Retinal pigment epithelial cell (primary cell): ENCODE measurements at regions not wholly inside any gene's neighbourhood (a gene's known extent, or its start where the extent isn't known, plus 50 kb on each side); places are given as distances from the start of the nearest gene placed in this dataset.

Experiments used
- DNase-seq: peaks from one replicate; pipeline ENCODE4 v3.0.0-alpha.2; 2010; ENCODE audit warnings: low read depth
- H3K4me3 ChIP-seq: 2 replicates; pipeline ENCODE4 v1.5.1; 2011; ENCODE audit warnings: mild to moderate bottlenecking, low read length, control low read depth, moderate library complexity
- CTCF ChIP-seq: conservative IDR thresholded peaks from 2 replicates; pipeline ENCODE4 v1.5.1; 2011; ENCODE audit warnings: low read depth, low read length, control low read depth, inconsistent platforms

- TF ChIP-seq CTCF: no peak
- DNase-seq: no peak
- no peak overlapping the region for H3K4me3 ChIP-seq
Observed at GRCh38 chr3:107077391-107077790, 299.8 kb upstream of the CCDC54 start.

- peak; percentile 43 for DNase-seq
- no peak for TF ChIP-seq CTCF
- H3K4me3 ChIP-seq: no peak overlapping the region
Observed at GRCh38 chr3:107082527-107082926, 294.7 kb upstream of the CCDC54 start.

- H3K4me3 ChIP-seq: no peak overlapping the region
- DNase-seq: no peak
- no peak for TF ChIP-seq CTCF
Observed at GRCh38 chr3:107085261-107085660, 292.0 kb upstream of the CCDC54 start.

GRCh38 chr3:107092121-107092520 lies 285.1 kb upstream of the CCDC54 start:
- no peak for DNase-seq
- H3K4me3 ChIP-seq: no peak overlapping the region
- no peak for TF ChIP-seq CTCF

GRCh38 chr3:107098864-107099263 lies 278.4 kb upstream of the CCDC54 start:
- no peak for TF ChIP-seq CTCF
- DNase-seq: no peak
- H3K4me3 ChIP-seq: no peak overlapping the region

- TF ChIP-seq CTCF: no peak
- DNase-seq: no peak
- no peak overlapping the region for H3K4me3 ChIP-seq
Observed at GRCh38 chr3:107100137-107100536, 277.1 kb upstream of the CCDC54 start.

- H3K4me3 ChIP-seq: no peak overlapping the region
- TF ChIP-seq CTCF: no peak
- no peak for DNase-seq
Observed at GRCh38 chr3:107100573-107100972, 276.7 kb upstream of the CCDC54 start.
